Duodenal mucosa (tissue), 2 donors: ENCODE measurements at regions not wholly inside any gene's neighbourhood (a gene's known extent, or its start where the extent isn't known, plus 50 kb on each side); places are given as distances from the start of the nearest gene placed in this dataset.

Experiments
- H3K27ac ChIP-seq: one replicate; pipeline ENCODE4 v1.7.0; 2013; ENCODE audit warnings: low read depth, low read length
- H3K27me3 ChIP-seq, 2 donors: one replicate each; pipeline ENCODE4 v1.7.0; 2013; ENCODE audit warnings: low read length in 2 of 2, control low read depth in 1 of 2; ENCODE audit not compliant: insufficient read depth in 2 of 2, control insufficient read depth in 1 of 2
- H3K36me3 ChIP-seq, 2 donors: one replicate each; pipeline ENCODE4 v1.7.0; 2013; ENCODE audit warnings: low read length in 2 of 2, control low read depth in 1 of 2; ENCODE audit not compliant: insufficient read depth in 2 of 2, control insufficient read depth in 1 of 2
- H3K4me1 ChIP-seq, 2 donors: one replicate each; pipeline ENCODE4 v1.7.0; 2013; ENCODE audit warnings: low read length in 2 of 2, control low read depth in 1 of 2; ENCODE audit not compliant: insufficient read depth in 2 of 2, control insufficient read depth in 1 of 2
- H3K4me3 ChIP-seq, 2 donors: one replicate each; pipeline ENCODE4 v1.7.0; 2013; ENCODE audit warnings: low read length in 2 of 2, low read depth in 1 of 2
- H3K9ac ChIP-seq, 2 donors: one replicate each; pipeline ENCODE4 v1.7.0; 2013; ENCODE audit warnings: low read length in 2 of 2, low read depth in 1 of 2
- H3K9me3 ChIP-seq, 2 donors: one replicate each; pipeline ENCODE4 v1.7.0; 2013; ENCODE audit warnings: low read length in 2 of 2, control low read depth in 1 of 2; ENCODE audit not compliant: control insufficient read depth in 1 of 2

- H3K9me3 ChIP-seq: no peaks in the 10 kb centered on the region
- H3K27me3 ChIP-seq: no peaks in the 10 kb centered on the region
- no peaks in the 10 kb centered on the region for H3K4me1 ChIP-seq
- H3K4me3 ChIP-seq: no peak overlapping the region
- H3K9ac ChIP-seq: no peak overlapping the region
- H3K27ac ChIP-seq: no peak overlapping the region
- H3K36me3 ChIP-seq: no peaks in the 10 kb centered on the region
Observed at GRCh38 chr21:18960306-18960705, 556.7 kb upstream of the TMPRSS15 start.

GRCh38 chr21:18970416-18970815 is 566.8 kb upstream of the TMPRSS15 start:
- Histone ChIP-seq H3K4me3 (no peak overlapping the region), H3K9ac (no peak overlapping the region), H3K9me3 (no peaks in the 10 kb centered on the region), H3K27me3 (no peaks in the 10 kb centered on the region), H3K36me3 (no peaks in the 10 kb centered on the region), H3K27ac (no peak overlapping the region), H3K4me1 (peaks cover 0 to 8% of the 10 kb centered on the region in 2 donors)

GRCh38 chr21:18970941-18971340 is 567.4 kb upstream of the TMPRSS15 start:
- Histone ChIP-seq H3K4me1 (peaks cover 0 to 8% of the 10 kb centered on the region in 2 donors), H3K36me3 (no peaks in the 10 kb centered on the region), H3K27ac (no peak overlapping the region), H3K4me3 (no peak overlapping the region), H3K9me3 (no peaks in the 10 kb centered on the region), H3K27me3 (no peaks in the 10 kb centered on the region), H3K9ac (no peak overlapping the region)

- no peak overlapping the region for H3K9ac ChIP-seq
- no peaks in the 10 kb centered on the region for H3K36me3 ChIP-seq
- no peaks in the 10 kb centered on the region for H3K4me1 ChIP-seq
- H3K4me3 ChIP-seq: no peak overlapping the region
- no peaks in the 10 kb centered on the region for H3K9me3 ChIP-seq
- H3K27ac ChIP-seq: no peak overlapping the region
- no peaks in the 10 kb centered on the region for H3K27me3 ChIP-seq
Observed at GRCh38 chr21:18985584-18985983, 582.0 kb upstream of the TMPRSS15 start.

- H3K36me3 ChIP-seq: no peaks in the 10 kb centered on the region
- H3K4me3 ChIP-seq: no peak overlapping the region
- H3K4me1 ChIP-seq: no peaks in the 10 kb centered on the region
- no peak overlapping the region for H3K27ac ChIP-seq
- no peaks in the 10 kb centered on the region for H3K9me3 ChIP-seq
- no peak overlapping the region for H3K9ac ChIP-seq
- no peaks in the 10 kb centered on the region for H3K27me3 ChIP-seq
Observed at GRCh38 chr21:18986197-18986596, 582.6 kb upstream of the TMPRSS15 start.

GRCh38 chr21:18987520-18988026 is 584.0 kb upstream of the TMPRSS15 start:
- Histone ChIP-seq H3K4me1 (no peaks in the 10 kb centered on the region), H3K27ac (no peak overlapping the region), H3K4me3 (no peak overlapping the region), H3K36me3 (no peaks in the 10 kb centered on the region), H3K9me3 (no peaks in the 10 kb centered on the region), H3K9ac (no peak overlapping the region), H3K27me3 (no peaks in the 10 kb centered on the region)

- no peaks in the 10 kb centered on the region for H3K27me3 ChIP-seq
- no peak overlapping the region for H3K9ac ChIP-seq
- H3K4me1 ChIP-seq: no peaks in the 10 kb centered on the region
- H3K36me3 ChIP-seq: no peaks in the 10 kb centered on the region
- H3K4me3 ChIP-seq: no peak overlapping the region
- no peaks in the 10 kb centered on the region for H3K9me3 ChIP-seq
- H3K27ac ChIP-seq: no peak overlapping the region
Observed at GRCh38 chr21:18989953-18990495, 586.4 kb upstream of the TMPRSS15 start.

GRCh38 chr21:18991846-18992245 is 588.3 kb upstream of the TMPRSS15 start:
- no peak overlapping the region for H3K4me3 ChIP-seq
- H3K36me3 ChIP-seq: no peaks in the 10 kb centered on the region
- H3K9me3 ChIP-seq: no peaks in the 10 kb centered on the region
- no peak overlapping the region for H3K27ac ChIP-seq
- H3K27me3 ChIP-seq: no peaks in the 10 kb centered on the region
- no peaks in the 10 kb centered on the region for H3K4me1 ChIP-seq
- no peak overlapping the region for H3K9ac ChIP-seq

- no peaks in the 10 kb centered on the region for H3K36me3 ChIP-seq
- H3K27ac ChIP-seq: no peak overlapping the region
- H3K4me1 ChIP-seq: no peaks in the 10 kb centered on the region
- no peak overlapping the region for H3K9ac ChIP-seq
- no peaks in the 10 kb centered on the region for H3K27me3 ChIP-seq
- H3K4me3 ChIP-seq: no peak overlapping the region
- H3K9me3 ChIP-seq: no peaks in the 10 kb centered on the region
Observed at GRCh38 chr21:19010251-19010650, 606.7 kb upstream of the TMPRSS15 start.

GRCh38 chr21:19010996-19011395 is 607.4 kb upstream of the TMPRSS15 start:
- no peaks in the 10 kb centered on the region for H3K27me3 ChIP-seq
- no peaks in the 10 kb centered on the region for H3K4me1 ChIP-seq
- H3K9ac ChIP-seq: no peak overlapping the region
- H3K27ac ChIP-seq: no peak overlapping the region
- H3K4me3 ChIP-seq: no peak overlapping the region
- H3K36me3 ChIP-seq: no peaks in the 10 kb centered on the region
- no peaks in the 10 kb centered on the region for H3K9me3 ChIP-seq

GRCh38 chr21:19011451-19011850 is 607.9 kb upstream of the TMPRSS15 start:
- Histone ChIP-seq H3K27ac (no peak overlapping the region), H3K9ac (no peak overlapping the region), H3K4me3 (no peak overlapping the region), H3K27me3 (no peaks in the 10 kb centered on the region), H3K36me3 (no peaks in the 10 kb centered on the region), H3K9me3 (no peaks in the 10 kb centered on the region), H3K4me1 (no peaks in the 10 kb centered on the region)
